Trophoblast cell (in vitro differentiated cells and primary cell): ENCODE measurements at regions not wholly inside any gene's neighbourhood (a gene's known extent, or its start where the extent isn't known, plus 50 kb on each side); places are given as distances from the start of the nearest gene placed in this dataset.
"Not testable (repeated sequence)": the region's sequence is repeated elsewhere in the genome, so short reads cannot be mapped to it uniquely, and the experiment has no call there.

Experiments used
- DNase-seq, 2 donors: peaks; one replicate each; pipeline ENCODE4 v3.0.0-alpha.2; 2016
- H2AFZ ChIP-seq: 2 replicates; pipeline ENCODE4 v1.6.1; 2013; ENCODE audit warnings: low read length, moderate library complexity, mild to moderate bottlenecking; ENCODE audit not compliant: insufficient read depth, poor library complexity
- H2AK5ac ChIP-seq: 2 replicates; pipeline ENCODE4 v1.6.1; 2013; ENCODE audit warnings: mild to moderate bottlenecking, low read length
- H2BK120ac ChIP-seq: 2 replicates; pipeline ENCODE4 v1.6.1; 2013; ENCODE audit warnings: low read length, mild to moderate bottlenecking, moderate library complexity; ENCODE audit not compliant: insufficient read depth, poor library complexity
- H2BK12ac ChIP-seq: 2 replicates; pipeline ENCODE4 v1.6.1; 2013; ENCODE audit warnings: mild to moderate bottlenecking, low read length, moderate library complexity
- H2BK5ac ChIP-seq: 2 replicates; pipeline ENCODE4 v1.6.1; 2013; ENCODE audit warnings: low read length, low read depth, moderate library complexity, mild to moderate bottlenecking; ENCODE audit not compliant: poor library complexity
- H3K14ac ChIP-seq: 2 replicates; pipeline ENCODE4 v1.6.1; 2013; ENCODE audit warnings: mild to moderate bottlenecking, low read length
- H3K18ac ChIP-seq: 2 replicates; pipeline ENCODE4 v1.6.1; 2013; ENCODE audit warnings: mild to moderate bottlenecking, low read length
- H3K23ac ChIP-seq: 2 replicates; pipeline ENCODE4 v1.6.1; 2013; ENCODE audit warnings: low read length
- H3K27ac ChIP-seq: 2 replicates; pipeline ENCODE4 v1.5.1; 2013; ENCODE audit warnings: low read depth, mild to moderate bottlenecking, inconsistent platforms, low read length, moderate library complexity
- H3K27me3 ChIP-seq: 2 replicates; pipeline ENCODE4 v1.6.1; 2013; ENCODE audit warnings: inconsistent platforms, mild to moderate bottlenecking, low read length, moderate library complexity; ENCODE audit not compliant: insufficient read depth
- H3K36me3 ChIP-seq, 2 experiments: 1 replicate in 1 of 2; 2 replicates in 1 of 2; pipeline ENCODE4 v1.6.1; 2013; ENCODE audit warnings: low read length in 2 of 2, mild to moderate bottlenecking in 2 of 2, moderate library complexity in 1 of 2; ENCODE audit not compliant: insufficient read depth in 2 of 2, control insufficient read depth in 1 of 2
- H3K4ac ChIP-seq: 2 replicates; pipeline ENCODE4 v1.6.1; 2013; ENCODE audit warnings: low read depth, mild to moderate bottlenecking, low read length, moderate library complexity
- H3K4me1 ChIP-seq, 2 experiments: 1 replicate in 1 of 2; 2 replicates in 1 of 2; pipeline ENCODE4 v1.6.1; 2013; ENCODE audit warnings: low read length in 2 of 2, mild to moderate bottlenecking in 2 of 2, moderate library complexity in 1 of 2; ENCODE audit not compliant: insufficient read depth in 2 of 2, control insufficient read depth in 1 of 2
- H3K4me2 ChIP-seq: 2 replicates; pipeline ENCODE4 v1.6.1; 2013; ENCODE audit warnings: inconsistent platforms, mild to moderate bottlenecking, low read length, moderate library complexity
- H3K4me3 ChIP-seq: 2 replicates; pipeline ENCODE4 v1.5.1; 2013; ENCODE audit warnings: mild to moderate bottlenecking, low read depth, low read length, inconsistent platforms
- H3K79me1 ChIP-seq: one replicate; pipeline ENCODE4 v1.6.1; 2013; ENCODE audit warnings: low read length
- H3K79me2 ChIP-seq: 2 replicates; pipeline ENCODE4 v1.6.1; 2013; ENCODE audit warnings: low read length, mild to moderate bottlenecking; ENCODE audit not compliant: control insufficient read depth, insufficient read depth, poor library complexity
- H3K9ac ChIP-seq: 2 replicates; pipeline ENCODE4 v1.6.1; 2013; ENCODE audit warnings: mild to moderate bottlenecking, low read length
- H3K9me3 ChIP-seq: 2 replicates; pipeline ENCODE4 v1.6.1; 2013; ENCODE audit warnings: low read depth, mild to moderate bottlenecking, control low read depth, inconsistent platforms, low read length; ENCODE audit not compliant: insufficient read depth
- H4K12ac ChIP-seq: 2 replicates; pipeline ENCODE4 v1.6.1; 2013; ENCODE audit warnings: low read depth, mild to moderate bottlenecking, low read length, moderate library complexity
- H4K8ac ChIP-seq: 2 replicates; pipeline ENCODE4 v1.6.1; 2013; ENCODE audit warnings: low read depth, mild to moderate bottlenecking, low read length, moderate library complexity
- H4K91ac ChIP-seq: one replicate; pipeline ENCODE4 v1.6.1; 2013; ENCODE audit warnings: low read depth, mild to moderate bottlenecking, low read length, moderate library complexity
- WGBS: extraction: QIAGEN DNeasy Blood & Tissue Kit; methylation state at CpG from one replicate; pipeline ENCODE4 v1.1.7; 2013; ENCODE audit warnings: missing lambda C conversion rate; ENCODE audit not compliant: insufficient read length, insufficient coverage; ENCODE audit errors: extremely low coverage; 5-methylcytosine and 5-hydroxymethylcytosine counted together

DNA sequence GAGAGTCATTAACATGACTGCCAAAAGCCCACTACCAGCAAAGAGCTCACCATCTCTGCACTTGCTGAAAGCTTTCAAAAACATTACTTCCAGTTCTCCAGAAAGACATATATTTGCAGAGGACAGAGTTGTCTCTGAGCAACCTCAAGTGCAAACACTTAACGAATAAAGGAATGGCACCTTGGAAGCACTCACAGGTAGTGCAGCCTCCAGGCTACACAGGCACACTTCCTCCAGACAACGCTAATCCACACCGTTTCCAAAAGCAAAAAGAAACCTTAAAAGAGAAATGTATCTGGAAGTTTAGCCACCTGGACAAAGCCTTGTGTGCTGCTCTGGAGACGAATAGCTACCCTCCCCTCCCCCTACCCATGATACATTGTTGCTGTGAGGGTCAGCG lies 53.1 kb downstream of the HSFY2 start:
- H3K4me2 ChIP-seq, H2AK5ac ChIP-seq, H3K36me3 ChIP-seq, H3K18ac ChIP-seq, H3K23ac ChIP-seq, H3K27me3 ChIP-seq, H3K14ac ChIP-seq, H4K8ac ChIP-seq, H3K4ac ChIP-seq, H3K4me1 ChIP-seq, H3K4me3 ChIP-seq, H2BK5ac ChIP-seq, H2AFZ ChIP-seq, H3K79me2 ChIP-seq, H2BK12ac ChIP-seq, H4K12ac ChIP-seq, H3K9me3 ChIP-seq, H3K27ac ChIP-seq, DNase-seq, H2BK120ac ChIP-seq, H4K91ac ChIP-seq, H3K79me1 ChIP-seq, H3K9ac ChIP-seq: not testable (repeated sequence)
- no CpG with 5 or more reads among the region's 5 CpGs for WGBS
